NAMALWA (cell line): ENCODE measurements at regions not wholly inside any gene's neighbourhood (a gene's known extent, or its start where the extent isn't known, plus 50 kb on each side); places are given as distances from the start of the nearest gene placed in this dataset.
"Not testable (repeated sequence)": the region's sequence is repeated elsewhere in the genome, so short reads cannot be mapped to it uniquely, and the experiment has no call there.

Experiments used
- DNase-seq: peaks from one replicate; pipeline ENCODE4 v3.0.0-alpha.2; 2015; ENCODE audit warnings: low spot score

GRCh38 chr12:31820832-31821231 lies 92.0 kb upstream of the AMN1 start:
- DNase-seq = no peak

- DNase-seq = no peak
Measured at GRCh38 chr12:31819427-31819826, 90.6 kb upstream of the AMN1 start.

GRCh38 chr12:31818623-31819268 lies 89.9 kb upstream of the AMN1 start:
- DNase-seq = no peak

- DNase-seq = no peak
Measured at GRCh38 chr12:31817120-31817519, 88.3 kb upstream of the AMN1 start.

- DNase-seq = no peak
Measured at GRCh38 chr12:31815096-31815495, 86.3 kb upstream of the AMN1 start.

GRCh38 chr12:31813305-31813704 lies 84.5 kb upstream of the AMN1 start:
- no peak for DNase-seq

- no peak for DNase-seq
Measured at GRCh38 chr12:31807773-31808097, 78.9 kb upstream of the AMN1 start.

- not testable (repeated sequence) for DNase-seq
Measured at GRCh38 chr12:31807081-31807772, 78.4 kb upstream of the AMN1 start.

GRCh38 chr12:31805681-31806080 lies 76.9 kb upstream of the AMN1 start:
- not testable (repeated sequence) for DNase-seq

GRCh38 chr12:31804707-31805106 lies 75.9 kb upstream of the AMN1 start:
- not testable (repeated sequence) for DNase-seq

GRCh38 chr12:31804185-31804504 lies 75.3 kb upstream of the AMN1 start:
- DNase-seq = no peak

- no peak for DNase-seq
Measured at GRCh38 chr12:31803306-31804184, 74.7 kb upstream of the AMN1 start.

GRCh38 chr12:31801872-31802271 lies 73.1 kb upstream of the AMN1 start:
- no peak for DNase-seq

- no peak for DNase-seq
Measured at GRCh38 chr12:31797230-31797872, 68.5 kb upstream of the AMN1 start.

- no peak for DNase-seq
Measured at GRCh38 chr12:31796270-31796951, 67.6 kb upstream of the AMN1 start.

- DNase-seq = no peak
Measured at GRCh38 chr12:31794745-31795144, 65.9 kb upstream of the AMN1 start.

GRCh38 chr12:31791265-31791664 lies 62.4 kb upstream of the AMN1 start:
- not testable (repeated sequence) for DNase-seq

GRCh38 chr12:31790759-31791158 lies 61.9 kb upstream of the AMN1 start:
- no peak for DNase-seq

- no peak for DNase-seq
Measured at GRCh38 chr12:31785318-31785717, 56.5 kb upstream of the AMN1 start.

GRCh38 chr12:31783996-31784645 lies 55.3 kb upstream of the AMN1 start:
- no peak for DNase-seq

GRCh38 chr12:31783556-31783955 lies 54.7 kb upstream of the AMN1 start:
- DNase-seq = no peak
